Epithelial cell of esophagus (primary cell): ENCODE measurements at regions not wholly inside any gene's neighbourhood (a gene's known extent, or its start where the extent isn't known, plus 50 kb on each side); places are given as distances from the start of the nearest gene placed in this dataset.

Source experiments
- DNase-seq: peaks from one replicate; pipeline ENCODE4 v3.0.0; 2010; ENCODE audit warnings: low read depth
- H3K4me3 ChIP-seq: 2 replicates; pipeline ENCODE4 v1.5.1; 2011; ENCODE audit warnings: mild to moderate bottlenecking, low read length, control low read depth
- CTCF ChIP-seq: IDR thresholded peaks from 2 replicates; pipeline ENCODE4 v1.5.1; 2011; ENCODE audit warnings: low read depth, mild to moderate bottlenecking, low read length, control low read depth, inconsistent platforms; ENCODE audit not compliant: insufficient read depth; ENCODE audit errors: missing control alignments

- TF ChIP-seq CTCF: no peak
- DNase-seq: no peak
- no peak overlapping the region for H3K4me3 ChIP-seq
Measured at GRCh38 chr13:105059786-105060185, 1475.7 kb downstream of the EFNB2 start.

GRCh38 chr13:105058517-105058916, 1476.9 kb downstream of the EFNB2 start:
- H3K4me3 ChIP-seq: no peak overlapping the region
- no peak for TF ChIP-seq CTCF
- no peak for DNase-seq

- TF ChIP-seq CTCF: no peak
- no peak for DNase-seq
- no peak overlapping the region for H3K4me3 ChIP-seq
Measured at GRCh38 chr13:105052711-105053110, 1482.8 kb downstream of the EFNB2 start.

DNA sequence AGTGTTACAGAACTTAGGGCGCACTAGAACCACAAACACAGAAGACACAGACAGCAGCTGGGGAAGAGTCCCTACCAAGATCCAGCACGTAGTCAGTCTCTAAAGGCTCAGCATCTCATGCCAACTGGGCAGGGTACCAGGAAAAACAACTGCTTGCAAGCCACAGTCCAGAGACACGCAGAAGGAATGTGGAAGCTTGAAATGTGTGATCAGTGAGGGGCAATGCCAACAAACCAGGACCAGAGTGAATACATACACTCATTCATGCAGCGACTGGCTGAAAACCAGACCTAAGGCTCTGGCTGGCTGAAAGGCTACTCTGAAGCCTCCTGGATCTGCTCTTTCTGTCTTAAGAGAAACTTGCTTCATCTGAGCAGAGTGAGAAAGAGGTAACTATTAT, 1484.8 kb downstream of the EFNB2 start:
- no peak overlapping the region for H3K4me3 ChIP-seq
- TF ChIP-seq CTCF: no peak
- no peak for DNase-seq

DNA sequence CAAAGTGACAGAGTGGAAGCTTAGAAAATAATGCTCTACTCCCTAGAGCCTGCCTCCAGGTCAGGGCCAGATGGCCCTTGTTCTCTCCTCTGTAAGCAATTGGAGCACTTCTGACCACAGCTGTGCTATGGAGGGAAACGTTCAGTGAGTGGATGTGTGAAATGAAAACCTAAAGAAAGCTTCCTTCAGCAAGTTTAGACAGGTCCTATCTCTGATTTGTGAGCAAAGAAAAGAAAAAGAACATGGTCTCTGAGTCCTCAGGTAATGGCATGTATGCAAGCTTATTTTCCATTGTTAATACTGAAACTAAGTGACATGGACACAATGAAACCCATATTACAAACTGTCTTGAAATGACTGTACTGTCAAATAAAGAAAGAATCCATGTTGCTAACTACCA, 1486.8 kb downstream of the EFNB2 start:
- DNase-seq: peak; percentile 27
- no peak overlapping the region for H3K4me3 ChIP-seq
- TF ChIP-seq CTCF: no peak

DNA sequence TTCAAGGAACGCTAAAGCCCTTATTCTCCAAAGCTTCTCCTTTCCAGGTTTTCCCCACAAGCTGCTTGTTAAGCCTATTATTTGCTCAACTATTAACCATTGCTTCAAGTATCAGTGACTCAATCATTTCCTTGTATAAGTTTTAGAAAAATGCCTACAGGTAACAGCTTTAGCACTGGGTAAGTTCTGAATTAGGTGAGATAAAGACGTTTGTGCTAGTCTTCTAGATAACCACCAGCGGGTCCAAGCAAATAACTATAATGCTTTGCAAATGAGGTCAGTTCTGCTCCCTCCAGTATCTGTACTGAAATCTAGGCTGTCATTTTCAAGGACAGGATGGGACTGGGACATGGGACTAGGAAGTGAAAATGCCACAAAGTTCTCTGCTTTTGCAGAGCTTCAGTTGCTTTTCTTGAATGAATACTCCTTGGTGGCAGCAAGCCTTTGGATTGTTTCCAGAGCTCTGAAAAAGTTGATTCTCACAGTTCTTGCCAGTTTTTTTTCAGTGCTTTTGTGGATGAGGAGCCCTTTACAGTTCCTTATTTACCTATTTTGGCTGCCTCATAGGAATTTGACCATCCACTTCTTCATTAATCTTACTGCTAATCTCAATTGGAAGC, 1487.7 kb downstream of the EFNB2 start:
- no peak for DNase-seq
- H3K4me3 ChIP-seq: no peak overlapping the region
- TF ChIP-seq CTCF: no peak

DNA sequence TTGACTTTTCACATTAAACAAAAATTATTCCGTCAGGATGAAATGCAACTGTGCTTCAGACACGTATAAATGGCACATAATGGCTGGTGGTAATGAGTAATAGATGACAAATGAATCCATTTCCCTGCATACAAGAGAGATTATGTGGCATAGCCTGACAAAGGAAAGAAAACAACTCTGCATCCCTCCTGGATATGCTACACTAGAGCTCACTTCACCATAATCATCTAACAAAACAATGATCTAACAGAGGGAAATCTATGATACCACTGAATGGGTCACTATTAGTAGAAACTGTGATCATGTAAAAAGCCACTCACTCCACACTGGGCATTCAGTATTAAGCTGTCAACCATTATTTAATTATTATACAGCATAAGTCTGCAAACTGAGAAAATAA, 1498.4 kb downstream of the EFNB2 start:
- no peak overlapping the region for H3K4me3 ChIP-seq
- TF ChIP-seq CTCF: no peak
- DNase-seq: peak; percentile 42
